ENCODE measurements at regions not wholly inside any gene's neighbourhood (a gene's known extent, or its start where the extent isn't known, plus 50 kb on each side); places are given as distances from the start of the nearest gene placed in this dataset.

DNA sequence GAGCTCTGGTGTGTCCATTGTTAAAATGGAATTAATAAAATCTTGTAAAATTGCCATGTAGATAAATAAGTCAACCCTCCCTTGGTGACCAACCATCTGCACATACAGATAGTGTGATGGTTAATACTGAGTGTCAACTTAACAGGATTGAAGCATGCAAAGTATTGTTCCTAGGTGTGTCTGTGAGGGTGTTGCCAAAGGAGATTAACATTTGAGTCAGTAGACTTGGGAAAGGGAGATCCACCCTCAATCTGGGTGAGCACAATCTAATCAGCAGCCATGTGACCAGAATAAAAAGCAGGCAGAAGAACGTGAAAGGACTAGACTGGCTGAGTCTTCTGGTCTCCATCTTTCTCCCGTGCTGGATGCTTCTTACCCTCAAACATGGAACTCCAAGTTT is 174.8 kb downstream of the LTN1 start (continued):
- TF ChIP-seq, protein P1, sequence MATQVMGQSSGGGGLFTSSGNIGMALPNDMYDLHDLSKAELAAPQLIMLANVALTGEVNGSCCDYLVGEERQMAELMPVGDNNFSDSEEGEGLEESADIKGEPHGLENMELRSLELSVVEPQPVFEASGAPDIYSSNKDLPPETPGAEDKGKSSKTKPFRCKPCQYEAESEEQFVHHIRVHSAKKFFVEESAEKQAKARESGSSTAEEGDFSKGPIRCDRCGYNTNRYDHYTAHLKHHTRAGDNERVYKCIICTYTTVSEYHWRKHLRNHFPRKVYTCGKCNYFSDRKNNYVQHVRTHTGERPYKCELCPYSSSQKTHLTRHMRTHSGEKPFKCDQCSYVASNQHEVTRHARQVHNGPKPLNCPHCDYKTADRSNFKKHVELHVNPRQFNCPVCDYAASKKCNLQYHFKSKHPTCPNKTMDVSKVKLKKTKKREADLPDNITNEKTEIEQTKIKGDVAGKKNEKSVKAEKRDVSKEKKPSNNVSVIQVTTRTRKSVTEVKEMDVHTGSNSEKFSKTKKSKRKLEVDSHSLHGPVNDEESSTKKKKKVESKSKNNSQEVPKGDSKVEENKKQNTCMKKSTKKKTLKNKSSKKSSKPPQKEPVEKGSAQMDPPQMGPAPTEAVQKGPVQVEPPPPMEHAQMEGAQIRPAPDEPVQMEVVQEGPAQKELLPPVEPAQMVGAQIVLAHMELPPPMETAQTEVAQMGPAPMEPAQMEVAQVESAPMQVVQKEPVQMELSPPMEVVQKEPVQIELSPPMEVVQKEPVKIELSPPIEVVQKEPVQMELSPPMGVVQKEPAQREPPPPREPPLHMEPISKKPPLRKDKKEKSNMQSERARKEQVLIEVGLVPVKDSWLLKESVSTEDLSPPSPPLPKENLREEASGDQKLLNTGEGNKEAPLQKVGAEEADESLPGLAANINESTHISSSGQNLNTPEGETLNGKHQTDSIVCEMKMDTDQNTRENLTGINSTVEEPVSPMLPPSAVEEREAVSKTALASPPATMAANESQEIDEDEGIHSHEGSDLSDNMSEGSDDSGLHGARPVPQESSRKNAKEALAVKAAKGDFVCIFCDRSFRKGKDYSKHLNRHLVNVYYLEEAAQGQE (IDR thresholded peaks at IDR 0.05; ENCODE audit: unreplicated experiment), result no peak
- TF ChIP-seq, protein P2, sequence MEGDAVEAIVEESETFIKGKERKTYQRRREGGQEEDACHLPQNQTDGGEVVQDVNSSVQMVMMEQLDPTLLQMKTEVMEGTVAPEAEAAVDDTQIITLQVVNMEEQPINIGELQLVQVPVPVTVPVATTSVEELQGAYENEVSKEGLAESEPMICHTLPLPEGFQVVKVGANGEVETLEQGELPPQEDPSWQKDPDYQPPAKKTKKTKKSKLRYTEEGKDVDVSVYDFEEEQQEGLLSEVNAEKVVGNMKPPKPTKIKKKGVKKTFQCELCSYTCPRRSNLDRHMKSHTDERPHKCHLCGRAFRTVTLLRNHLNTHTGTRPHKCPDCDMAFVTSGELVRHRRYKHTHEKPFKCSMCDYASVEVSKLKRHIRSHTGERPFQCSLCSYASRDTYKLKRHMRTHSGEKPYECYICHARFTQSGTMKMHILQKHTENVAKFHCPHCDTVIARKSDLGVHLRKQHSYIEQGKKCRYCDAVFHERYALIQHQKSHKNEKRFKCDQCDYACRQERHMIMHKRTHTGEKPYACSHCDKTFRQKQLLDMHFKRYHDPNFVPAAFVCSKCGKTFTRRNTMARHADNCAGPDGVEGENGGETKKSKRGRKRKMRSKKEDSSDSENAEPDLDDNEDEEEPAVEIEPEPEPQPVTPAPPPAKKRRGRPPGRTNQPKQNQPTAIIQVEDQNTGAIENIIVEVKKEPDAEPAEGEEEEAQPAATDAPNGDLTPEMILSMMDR (conservative IDR thresholded peaks at IDR 0.05; ENCODE audit: low read depth in 2 of 2), result no peak
- no peak for TF ChIP-seq JUNB (IDR thresholded peaks at IDR 0.05; ENCODE audit: unreplicated experiment)

DNA sequence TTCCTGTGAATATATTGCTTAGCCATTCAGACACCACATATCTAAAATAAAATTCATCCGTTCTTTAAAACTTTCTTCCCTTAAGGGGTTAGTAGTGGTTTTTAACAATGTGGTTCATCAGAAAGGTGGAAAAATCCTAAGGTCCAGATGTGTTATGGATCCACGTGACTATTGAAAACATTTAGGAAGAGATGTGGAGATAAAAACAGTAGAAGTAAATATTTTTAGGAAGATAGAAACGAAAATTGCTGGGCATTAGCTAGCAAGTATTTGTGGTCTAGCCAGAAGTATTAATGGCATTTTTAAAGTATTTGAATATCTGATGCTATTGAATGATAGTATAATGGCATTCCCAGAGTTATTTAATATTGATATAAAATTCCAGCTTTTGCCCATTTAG is 180.8 kb downstream of the LTN1 start:
- H3K27me3 Mint-ChIP-seq (ENCODE audit: insufficient read depth, low read depth, poor library complexity), result no peaks in the 10 kb centered on the region
- H3K27me3 ChIP-seq (ENCODE audit: insufficient read depth), result no peaks in the 10 kb centered on the region
- H3K36me3 Mint-ChIP-seq (ENCODE audit: low read depth), result no peaks in the 10 kb centered on the region
- TF ChIP-seq CREB1 (CRISPR knock-in tag; IDR thresholded peaks at IDR 0.05; ENCODE audit: low read depth) (no peak), EZH2phosphoT487 (IDR thresholded peaks at IDR 0.05; ENCODE audit: unreplicated experiment) (no peak), EZH2 (IDR thresholded peaks at IDR 0.05; ENCODE audit: low read depth, unreplicated experiment) (no peak)
- TF ChIP-seq, protein P3, sequence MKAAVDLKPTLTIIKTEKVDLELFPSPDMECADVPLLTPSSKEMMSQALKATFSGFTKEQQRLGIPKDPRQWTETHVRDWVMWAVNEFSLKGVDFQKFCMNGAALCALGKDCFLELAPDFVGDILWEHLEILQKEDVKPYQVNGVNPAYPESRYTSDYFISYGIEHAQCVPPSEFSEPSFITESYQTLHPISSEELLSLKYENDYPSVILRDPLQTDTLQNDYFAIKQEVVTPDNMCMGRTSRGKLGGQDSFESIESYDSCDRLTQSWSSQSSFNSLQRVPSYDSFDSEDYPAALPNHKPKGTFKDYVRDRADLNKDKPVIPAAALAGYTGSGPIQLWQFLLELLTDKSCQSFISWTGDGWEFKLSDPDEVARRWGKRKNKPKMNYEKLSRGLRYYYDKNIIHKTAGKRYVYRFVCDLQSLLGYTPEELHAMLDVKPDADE (IDR thresholded peaks at IDR 0.05), result no peak
- TF ChIP-seq, protein P1 (IDR thresholded peaks at IDR 0.05; ENCODE audit: unreplicated experiment), result no peak
- TF ChIP-seq, protein P4, sequence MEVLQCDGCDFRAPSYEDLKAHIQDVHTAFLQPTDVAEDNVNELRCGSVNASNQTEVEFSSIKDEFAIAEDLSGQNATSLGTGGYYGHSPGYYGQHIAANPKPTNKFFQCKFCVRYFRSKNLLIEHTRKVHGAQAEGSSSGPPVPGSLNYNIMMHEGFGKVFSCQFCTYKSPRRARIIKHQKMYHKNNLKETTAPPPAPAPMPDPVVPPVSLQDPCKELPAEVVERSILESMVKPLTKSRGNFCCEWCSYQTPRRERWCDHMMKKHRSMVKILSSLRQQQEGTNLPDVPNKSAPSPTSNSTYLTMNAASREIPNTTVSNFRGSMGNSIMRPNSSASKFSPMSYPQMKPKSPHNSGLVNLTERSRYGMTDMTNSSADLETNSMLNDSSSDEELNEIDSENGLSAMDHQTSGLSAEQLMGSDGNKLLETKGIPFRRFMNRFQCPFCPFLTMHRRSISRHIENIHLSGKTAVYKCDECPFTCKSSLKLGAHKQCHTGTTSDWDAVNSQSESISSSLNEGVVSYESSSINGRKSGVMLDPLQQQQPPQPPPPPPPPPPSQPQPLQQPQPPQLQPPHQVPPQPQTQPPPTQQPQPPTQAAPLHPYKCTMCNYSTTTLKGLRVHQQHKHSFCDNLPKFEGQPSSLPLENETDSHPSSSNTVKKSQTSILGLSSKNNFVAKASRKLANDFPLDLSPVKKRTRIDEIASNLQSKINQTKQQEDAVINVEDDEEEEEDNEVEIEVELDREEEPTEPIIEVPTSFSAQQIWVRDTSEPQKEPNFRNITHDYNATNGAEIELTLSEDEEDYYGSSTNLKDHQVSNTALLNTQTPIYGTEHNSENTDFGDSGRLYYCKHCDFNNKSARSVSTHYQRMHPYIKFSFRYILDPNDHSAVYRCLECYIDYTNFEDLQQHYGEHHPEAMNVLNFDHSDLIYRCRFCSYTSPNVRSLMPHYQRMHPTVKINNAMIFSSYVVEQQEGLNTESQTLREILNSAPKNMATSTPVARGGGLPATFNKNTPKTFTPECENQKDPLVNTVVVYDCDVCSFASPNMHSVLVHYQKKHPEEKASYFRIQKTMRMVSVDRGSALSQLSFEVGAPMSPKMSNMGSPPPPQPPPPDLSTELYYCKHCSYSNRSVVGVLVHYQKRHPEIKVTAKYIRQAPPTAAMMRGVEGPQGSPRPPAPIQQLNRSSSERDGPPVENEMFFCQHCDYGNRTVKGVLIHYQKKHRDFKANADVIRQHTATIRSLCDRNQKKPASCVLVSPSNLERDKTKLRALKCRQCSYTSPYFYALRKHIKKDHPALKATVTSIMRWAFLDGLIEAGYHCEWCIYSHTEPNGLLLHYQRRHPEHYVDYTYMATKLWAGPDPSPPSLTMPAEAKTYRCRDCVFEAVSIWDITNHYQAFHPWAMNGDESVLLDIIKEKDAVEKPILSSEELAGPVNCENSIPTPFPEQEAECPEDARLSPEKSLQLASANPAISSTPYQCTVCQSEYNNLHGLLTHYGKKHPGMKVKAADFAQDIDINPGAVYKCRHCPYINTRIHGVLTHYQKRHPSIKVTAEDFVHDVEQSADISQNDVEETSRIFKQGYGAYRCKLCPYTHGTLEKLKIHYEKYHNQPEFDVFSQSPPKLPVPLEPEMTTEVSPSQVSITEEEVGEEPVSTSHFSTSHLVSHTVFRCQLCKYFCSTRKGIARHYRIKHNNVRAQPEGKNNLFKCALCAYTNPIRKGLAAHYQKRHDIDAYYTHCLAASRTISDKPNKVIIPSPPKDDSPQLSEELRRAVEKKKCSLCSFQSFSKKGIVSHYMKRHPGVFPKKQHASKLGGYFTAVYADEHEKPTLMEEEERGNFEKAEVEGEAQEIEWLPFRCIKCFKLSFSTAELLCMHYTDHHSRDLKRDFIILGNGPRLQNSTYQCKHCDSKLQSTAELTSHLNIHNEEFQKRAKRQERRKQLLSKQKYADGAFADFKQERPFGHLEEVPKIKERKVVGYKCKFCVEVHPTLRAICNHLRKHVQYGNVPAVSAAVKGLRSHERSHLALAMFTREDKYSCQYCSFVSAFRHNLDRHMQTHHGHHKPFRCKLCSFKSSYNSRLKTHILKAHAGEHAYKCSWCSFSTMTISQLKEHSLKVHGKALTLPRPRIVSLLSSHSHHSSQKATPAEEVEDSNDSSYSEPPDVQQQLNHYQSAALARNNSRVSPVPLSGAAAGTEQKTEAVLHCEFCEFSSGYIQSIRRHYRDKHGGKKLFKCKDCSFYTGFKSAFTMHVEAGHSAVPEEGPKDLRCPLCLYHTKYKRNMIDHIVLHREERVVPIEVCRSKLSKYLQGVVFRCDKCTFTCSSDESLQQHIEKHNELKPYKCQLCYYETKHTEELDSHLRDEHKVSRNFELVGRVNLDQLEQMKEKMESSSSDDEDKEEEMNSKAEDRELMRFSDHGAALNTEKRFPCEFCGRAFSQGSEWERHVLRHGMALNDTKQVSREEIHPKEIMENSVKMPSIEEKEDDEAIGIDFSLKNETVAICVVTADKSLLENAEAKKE (CRISPR knock-in tag; IDR thresholded peaks at IDR 0.05), result no peak

More for the DNA sequence above, 180.8 kb downstream of the LTN1 start:
- Histone ChIP-seq H3K4me3 (no peak overlapping the region), H3K4me2 (no peak overlapping the region), H4K20me1 (replicated peaks; ENCODE audit: insufficient read depth) (no peaks in the 10 kb centered on the region), H3K9me2 (ENCODE audit: insufficient read depth) (no peaks in the 10 kb centered on the region), H3F3A (replicated peaks; ENCODE audit: low read depth) (no peaks in the 10 kb centered on the region), H3K79me2 (replicated peaks; ENCODE audit: insufficient read depth) (no peaks in the 10 kb centered on the region), H3K27ac (ENCODE audit: low read depth) (no peak overlapping the region), H2AFZ (no peak overlapping the region), H3K36me3 (ENCODE audit: insufficient read depth) (no peaks in the 10 kb centered on the region), H3K4me1 (ENCODE audit: insufficient read depth) (no peaks in the 10 kb centered on the region)
- DNase-seq (ENCODE audit: low spot score) (no peak), ATAC-seq (no peak)
- H3K27ac Mint-ChIP-seq, result no peak overlapping the region
- no peak overlapping the region for H3K4me3 Mint-ChIP-seq
- H3K9me3 Mint-ChIP-seq, result peaks cover 3% of the 10 kb centered on the region; the same call in 1 of the 3 replicates
- H3K4me1 Mint-ChIP-seq, result no peaks in the 10 kb centered on the region; the same call in 2 of the 3 replicates

All from GM23338 (cell line).